ENCODE measurements at regions not wholly inside any gene's neighbourhood (a gene's known extent, or its start where the extent isn't known, plus 50 kb on each side); places are given as distances from the start of the nearest gene placed in this dataset.

DNA sequence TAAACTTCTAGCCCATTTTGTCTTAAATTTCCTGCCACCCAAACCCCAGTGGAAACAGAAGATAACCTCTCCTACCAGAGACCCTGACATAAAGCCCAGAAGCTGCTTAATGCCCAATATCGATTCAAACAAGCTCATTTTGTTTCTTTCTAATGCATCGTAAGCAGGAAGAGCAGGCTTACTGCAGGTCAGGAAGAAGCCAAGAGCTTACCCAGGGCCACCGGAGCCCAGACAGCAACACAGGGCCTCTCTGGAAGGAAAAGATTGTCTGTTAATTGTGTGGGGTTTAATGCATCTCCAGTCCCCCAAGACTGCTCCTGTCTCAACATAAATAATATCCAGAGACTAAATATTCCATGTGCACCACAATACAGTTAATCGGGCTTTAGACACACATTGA lies 177.3 kb upstream of the NOCT start:
- Mint-ChIP-seq H3K36me3 (ENCODE audit: low read depth) (no peaks in the 10 kb centered on the region), H3K9me3 (no peaks in the 10 kb centered on the region), H3K27me3 (peaks cover 26% of the 10 kb centered on the region), H3K4me1 (ENCODE audit: low read depth) (no peaks in the 10 kb centered on the region), H3K4me3 (no peak overlapping the region), H3K27ac (no peak overlapping the region)
- ATAC-seq (ENCODE audit: poor library complexity) (no peak), DNase-seq (no peak)
- POLR2A ChIA-PET = no interaction called here
- H3K27me3 ChIP-seq (ENCODE audit: control insufficient read depth in 1 of 2, insufficient read depth in 2 of 2, low read length in 2 of 2) = no peaks in the 10 kb centered on the region
- intact Hi-C loops (cut with DNase I, micrococcal nuclease) = no loop called here
- CTCF ChIA-PET = no interaction called here
- no peaks in the 10 kb centered on the region for H3K4me1 ChIP-seq (ENCODE audit: insufficient read depth, low read length)
- TF ChIP-seq, protein P1, sequence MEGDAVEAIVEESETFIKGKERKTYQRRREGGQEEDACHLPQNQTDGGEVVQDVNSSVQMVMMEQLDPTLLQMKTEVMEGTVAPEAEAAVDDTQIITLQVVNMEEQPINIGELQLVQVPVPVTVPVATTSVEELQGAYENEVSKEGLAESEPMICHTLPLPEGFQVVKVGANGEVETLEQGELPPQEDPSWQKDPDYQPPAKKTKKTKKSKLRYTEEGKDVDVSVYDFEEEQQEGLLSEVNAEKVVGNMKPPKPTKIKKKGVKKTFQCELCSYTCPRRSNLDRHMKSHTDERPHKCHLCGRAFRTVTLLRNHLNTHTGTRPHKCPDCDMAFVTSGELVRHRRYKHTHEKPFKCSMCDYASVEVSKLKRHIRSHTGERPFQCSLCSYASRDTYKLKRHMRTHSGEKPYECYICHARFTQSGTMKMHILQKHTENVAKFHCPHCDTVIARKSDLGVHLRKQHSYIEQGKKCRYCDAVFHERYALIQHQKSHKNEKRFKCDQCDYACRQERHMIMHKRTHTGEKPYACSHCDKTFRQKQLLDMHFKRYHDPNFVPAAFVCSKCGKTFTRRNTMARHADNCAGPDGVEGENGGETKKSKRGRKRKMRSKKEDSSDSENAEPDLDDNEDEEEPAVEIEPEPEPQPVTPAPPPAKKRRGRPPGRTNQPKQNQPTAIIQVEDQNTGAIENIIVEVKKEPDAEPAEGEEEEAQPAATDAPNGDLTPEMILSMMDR (IDR thresholded peaks at IDR 0.05) = no peak
- no peak overlapping the region for H3K27ac ChIP-seq (ENCODE audit: low read depth in 1 of 2, low read length in 2 of 2)
- H3K9me3 ChIP-seq (ENCODE audit: control insufficient read depth in 1 of 2, insufficient read depth in 1 of 2, low read length in 2 of 2) = no peaks in the 10 kb centered on the region
- H3K36me3 ChIP-seq (ENCODE audit: insufficient read depth, low read length) = no peaks in the 10 kb centered on the region
- H3K4me3 ChIP-seq (ENCODE audit: low read length) = no peak overlapping the region

DNA sequence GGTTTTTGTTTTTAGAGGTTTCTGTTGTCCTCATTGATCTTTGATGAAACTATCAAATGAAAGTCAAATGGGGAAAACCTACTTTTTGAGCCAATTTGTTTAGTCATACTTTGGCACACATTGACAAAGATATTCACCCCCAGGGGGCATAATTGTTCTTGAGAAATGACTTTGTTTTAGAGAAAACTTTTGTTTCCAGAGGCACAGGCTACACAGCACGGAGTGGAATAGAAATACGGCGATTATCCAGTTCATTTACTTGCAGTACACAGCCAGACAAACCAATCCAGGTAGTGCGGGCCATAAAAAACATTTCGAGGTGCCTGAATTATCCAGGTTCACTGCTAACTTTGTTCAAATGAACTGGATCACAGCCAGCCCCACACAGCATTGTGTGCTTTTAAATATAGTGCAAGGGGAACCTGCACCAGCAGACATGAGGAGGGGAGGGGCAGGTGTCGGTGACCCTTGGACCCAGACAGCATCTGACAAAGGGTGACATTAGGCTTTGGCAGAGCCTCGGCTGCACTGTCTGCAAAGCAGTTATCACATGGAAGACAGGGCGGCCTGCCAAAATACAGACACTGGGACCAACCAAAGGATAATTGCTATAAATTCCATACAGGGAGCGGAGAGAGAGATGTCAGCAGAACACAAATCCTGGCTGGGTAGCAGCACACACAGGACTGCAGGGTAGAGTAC lies 179.6 kb upstream of the NOCT start:
- Mint-ChIP-seq H3K4me3 (no peak overlapping the region), H3K36me3 (ENCODE audit: low read depth) (no peaks in the 10 kb centered on the region), H3K27ac (no peak overlapping the region), H3K9me3 (no peaks in the 10 kb centered on the region), H3K4me1 (ENCODE audit: low read depth) (no peaks in the 10 kb centered on the region), H3K27me3 (peaks cover 22% of the 10 kb centered on the region)
- H3K36me3 ChIP-seq (ENCODE audit: insufficient read depth, low read length) = no peaks in the 10 kb centered on the region
- H3K4me1 ChIP-seq (ENCODE audit: insufficient read depth, low read length) = no peaks in the 10 kb centered on the region
- no peak overlapping the region for H3K27ac ChIP-seq (ENCODE audit: low read depth in 1 of 2, low read length in 2 of 2)
- TF ChIP-seq, protein P1 (IDR thresholded peaks at IDR 0.05) = no peak
- no peak for DNase-seq
- POLR2A ChIA-PET = no interaction called here
- intact Hi-C loops (cut with DNase I, micrococcal nuclease) = no loop called here
- ATAC-seq (ENCODE audit: poor library complexity) = no peak
- no peaks in the 10 kb centered on the region for H3K9me3 ChIP-seq (ENCODE audit: control insufficient read depth in 1 of 2, insufficient read depth in 1 of 2, low read length in 2 of 2)
- no peak overlapping the region for H3K4me3 ChIP-seq (ENCODE audit: low read length)
- CTCF ChIA-PET = interaction anchor here (0.7 kb wide), 1 partner anchor 110 kb away, joined by 3 read pairs; no protein-coding TSS in a partner anchor
- H3K27me3 ChIP-seq (ENCODE audit: control insufficient read depth in 1 of 2, insufficient read depth in 2 of 2, low read length in 2 of 2) = no peaks in the 10 kb centered on the region

DNA sequence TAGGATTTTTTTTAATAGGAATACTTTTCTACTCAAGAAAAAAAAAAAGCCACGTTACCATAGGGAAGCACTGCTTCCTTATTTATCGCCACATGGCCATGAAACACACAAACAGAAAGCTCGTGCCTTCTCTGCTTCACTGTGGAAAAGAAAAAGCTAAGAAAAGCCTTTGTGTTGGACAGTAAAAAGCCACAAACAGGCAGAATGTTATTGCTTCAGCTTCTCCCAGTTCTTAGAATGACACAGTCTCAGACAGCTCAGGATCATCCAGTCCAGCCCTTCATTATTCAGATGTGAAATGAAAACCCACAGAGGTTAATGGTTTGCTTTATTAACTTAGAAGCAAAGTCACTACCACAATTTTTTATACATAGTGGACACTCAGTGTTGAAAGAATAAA lies 181.6 kb upstream of the NOCT start:
- H3K9me3 ChIP-seq (ENCODE audit: control insufficient read depth in 1 of 2, insufficient read depth in 1 of 2, low read length in 2 of 2) = no peaks in the 10 kb centered on the region
- H3K36me3 Mint-ChIP-seq (ENCODE audit: low read depth) = no peaks in the 10 kb centered on the region
- ATAC-seq (ENCODE audit: poor library complexity) (no peak), DNase-seq (no peak)
- no peak overlapping the region for H3K27ac ChIP-seq (ENCODE audit: low read depth in 1 of 2, low read length in 2 of 2)
- ChIA-PET CTCF (no interaction called here), POLR2A (no interaction called here)
- H3K9me3 Mint-ChIP-seq = no peaks in the 10 kb centered on the region
- no peaks in the 10 kb centered on the region for H3K4me1 Mint-ChIP-seq (ENCODE audit: low read depth)
- H3K27me3 ChIP-seq (ENCODE audit: control insufficient read depth in 1 of 2, insufficient read depth in 2 of 2, low read length in 2 of 2) = no peaks in the 10 kb centered on the region
- no peak overlapping the region for H3K4me3 ChIP-seq (ENCODE audit: low read length)
- intact Hi-C loops (cut with DNase I, micrococcal nuclease) = no loop called here
- peaks cover 12% of the 10 kb centered on the region for H3K27me3 Mint-ChIP-seq
- no peak overlapping the region for H3K27ac Mint-ChIP-seq
- TF ChIP-seq, protein P1 (IDR thresholded peaks at IDR 0.05) = no peak
- no peaks in the 10 kb centered on the region for H3K36me3 ChIP-seq (ENCODE audit: insufficient read depth, low read length)
- no peak overlapping the region for H3K4me3 Mint-ChIP-seq
- H3K4me1 ChIP-seq (ENCODE audit: insufficient read depth, low read length) = no peaks in the 10 kb centered on the region

Measured in CD4-positive, alpha-beta T cell (primary cell).